ENCODE measurements at regions not wholly inside any gene's neighbourhood (a gene's known extent, or its start where the extent isn't known, plus 50 kb on each side); places are given as distances from the start of the nearest gene placed in this dataset.

- no peak for DNase-seq (ENCODE audit: low read depth)
Observed at GRCh38 chr20:52864916-52865605, 107.1 kb upstream of the TSHZ2 start.

- DNase-seq (ENCODE audit: low read depth): peak; percentile 30
Observed at GRCh38 chr20:52859156-52859876, 112.8 kb upstream of the TSHZ2 start.

GRCh38 chr20:52852714-52853113, 119.4 kb upstream of the TSHZ2 start:
- no peak for DNase-seq (ENCODE audit: low read depth)

GRCh38 chr20:52847731-52848359, 124.3 kb upstream of the TSHZ2 start:
- DNase-seq (ENCODE audit: low read depth): no peak

GRCh38 chr20:52847029-52847660, 125.0 kb upstream of the TSHZ2 start:
- no peak for DNase-seq (ENCODE audit: low read depth)

- DNase-seq (ENCODE audit: low read depth): no peak
Observed at GRCh38 chr20:52845044-52845443, 127.1 kb upstream of the TSHZ2 start.

- DNase-seq (ENCODE audit: low read depth): no peak
Observed at GRCh38 chr20:52843425-52843824, 128.7 kb upstream of the TSHZ2 start.

- no peak for DNase-seq (ENCODE audit: low read depth)
Observed at GRCh38 chr20:52841003-52841402, 131.2 kb upstream of the TSHZ2 start.

GRCh38 chr20:52840041-52840440, 132.1 kb upstream of the TSHZ2 start:
- DNase-seq (ENCODE audit: low read depth): no peak

- DNase-seq (ENCODE audit: low read depth): no peak
Observed at GRCh38 chr20:52838510-52839241, 133.5 kb upstream of the TSHZ2 start.

- no peak for DNase-seq (ENCODE audit: low read depth)
Observed at GRCh38 chr20:52837378-52837777, 134.8 kb upstream of the TSHZ2 start.

- DNase-seq (ENCODE audit: low read depth): no peak
Observed at GRCh38 chr20:52833901-52834300, 138.3 kb upstream of the TSHZ2 start.

- no peak for DNase-seq (ENCODE audit: low read depth)
Observed at GRCh38 chr20:52832151-52832774, 139.9 kb upstream of the TSHZ2 start.

GRCh38 chr20:52830598-52830997, 141.6 kb upstream of the TSHZ2 start:
- DNase-seq (ENCODE audit: low read depth): no peak

GRCh38 chr20:52829111-52829510, 143.0 kb upstream of the TSHZ2 start:
- no peak for DNase-seq (ENCODE audit: low read depth)

GRCh38 chr20:52828199-52828598, 144.0 kb upstream of the TSHZ2 start:
- DNase-seq (ENCODE audit: low read depth): no peak

GRCh38 chr20:52826722-52827121, 145.4 kb upstream of the TSHZ2 start:
- DNase-seq (ENCODE audit: low read depth): no peak

GRCh38 chr20:52826321-52826720, 145.8 kb upstream of the TSHZ2 start:
- DNase-seq (ENCODE audit: low read depth): no peak

GRCh38 chr20:52824494-52825216, 147.5 kb upstream of the TSHZ2 start:
- peak; percentile 22 for DNase-seq (ENCODE audit: low read depth)

GRCh38 chr20:52823303-52823702, 148.9 kb upstream of the TSHZ2 start:
- DNase-seq (ENCODE audit: low read depth): no peak
